Stimulated activated CD4-positive, alpha-beta T cell treated with anti-CD3 and anti-CD28 coated beads, Interleukin-2, amount 100 ng/mL, for 48 hours (primary cell): ENCODE measurements at regions not wholly inside any gene's neighbourhood (a gene's known extent, or its start where the extent isn't known, plus 50 kb on each side); places are given as distances from the start of the nearest gene placed in this dataset.
"Not testable (repeated sequence)": the region's sequence is repeated elsewhere in the genome, so short reads cannot be mapped to it uniquely, and the experiment has no call there.

Experiments used
- DNase-seq, 2 donors: peaks; one replicate each; pipeline ENCODE4 v3.0.0-alpha.2; 2020

DNA sequence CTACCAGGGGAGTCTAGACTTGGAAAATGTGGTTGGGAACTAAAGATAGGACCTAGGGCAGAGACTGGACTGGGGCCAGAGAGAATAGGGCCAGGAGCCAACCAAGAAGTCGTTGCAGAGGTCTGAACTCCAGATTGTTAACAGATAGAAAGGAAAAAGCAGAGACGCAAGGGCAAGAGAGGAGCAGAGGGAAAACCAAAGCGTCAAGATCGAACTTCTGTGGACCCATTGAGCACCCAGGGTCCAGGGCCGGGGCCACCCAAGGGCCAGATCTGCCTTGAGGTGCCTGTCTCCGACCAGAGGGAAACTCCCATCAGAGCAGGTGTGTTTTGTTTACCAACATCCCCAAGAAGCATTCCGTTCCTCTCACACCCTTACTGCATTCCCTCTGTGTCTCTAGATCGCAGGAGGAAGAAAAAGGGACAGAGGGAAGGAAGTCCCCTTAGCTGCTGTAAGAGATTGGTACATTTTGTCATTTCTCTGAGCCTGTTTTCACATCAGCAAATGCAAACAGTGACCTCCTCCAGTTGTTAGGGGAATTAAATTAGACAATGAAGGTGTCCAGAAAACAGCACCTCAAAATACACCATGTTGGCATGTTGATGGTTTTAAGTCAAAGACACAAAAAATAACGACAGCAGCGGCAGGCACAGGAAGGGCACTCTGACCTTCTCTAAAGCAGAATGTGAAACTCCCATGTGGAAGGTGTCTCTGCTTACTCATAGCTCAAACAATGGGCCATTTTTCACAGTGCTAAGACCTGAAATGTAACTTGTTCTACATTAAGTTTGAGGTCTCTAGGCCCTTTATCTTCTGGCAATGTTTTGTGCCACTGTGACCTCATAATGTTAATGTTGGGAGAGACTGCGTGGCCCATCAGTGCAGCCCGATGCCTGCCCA, 105.8 kb upstream of the RAB4A start:
- no peak for DNase-seq

DNA sequence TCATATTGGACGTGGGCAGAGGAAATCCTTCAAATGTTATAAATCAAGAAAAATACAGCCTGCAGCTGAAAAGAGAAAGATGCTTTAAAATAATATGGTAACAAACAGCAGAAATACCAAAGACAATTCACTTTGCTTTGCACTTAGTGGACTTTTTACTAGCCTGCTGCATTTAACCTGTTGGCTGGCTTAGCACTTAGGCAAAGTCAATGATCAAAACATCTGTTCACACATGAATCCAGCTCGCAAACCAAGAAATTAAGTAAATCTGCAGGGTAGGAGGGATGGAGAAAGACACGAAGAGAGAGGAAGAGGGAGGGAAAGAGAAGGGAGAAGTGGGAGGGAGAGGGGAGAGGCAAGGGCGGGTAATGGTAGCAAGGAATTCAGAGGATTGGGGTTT, 103.6 kb upstream of the RAB4A start:
- DNase-seq = no peak

DNA sequence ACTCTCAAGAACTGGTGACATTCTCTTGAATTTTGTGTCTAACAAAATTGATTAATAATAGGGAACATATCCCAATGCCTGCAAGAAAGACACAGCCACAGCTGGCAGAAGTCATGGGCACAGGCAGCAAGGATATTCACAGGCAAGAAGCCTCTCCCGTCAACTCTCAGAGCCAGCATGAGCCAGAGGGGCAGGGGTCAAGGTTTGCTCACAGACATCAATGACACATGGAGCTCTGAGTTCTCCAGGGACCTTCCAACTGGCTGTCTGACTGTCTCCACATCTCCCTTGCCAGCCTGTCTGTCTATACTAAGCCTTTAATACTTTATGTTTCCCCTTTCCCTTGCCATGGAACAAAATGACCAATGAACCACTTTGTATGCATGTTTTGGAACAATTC, 101.5 kb upstream of the RAB4A start:
- no peak for DNase-seq

DNA sequence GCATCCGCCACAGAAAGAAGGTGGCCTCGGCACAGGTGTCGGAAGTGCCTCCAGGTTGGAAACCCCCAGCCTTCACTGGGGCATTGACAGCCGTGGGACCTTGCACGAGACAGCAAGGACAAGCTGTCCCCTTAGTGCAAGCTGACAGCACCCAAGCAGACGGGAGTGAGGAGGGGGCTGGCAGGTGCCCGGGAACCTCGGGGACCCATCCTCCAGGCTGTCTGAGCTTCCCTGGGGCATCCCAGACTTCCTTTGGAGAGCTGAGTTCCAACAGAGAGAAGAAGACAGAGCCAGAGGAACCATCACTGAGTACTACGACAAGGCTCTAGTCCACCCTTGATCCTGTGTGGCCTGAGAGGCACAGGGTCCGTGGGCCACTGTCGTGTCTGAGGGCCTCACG, 100.6 kb upstream of the RAB4A start:
- DNase-seq = no peak

DNA sequence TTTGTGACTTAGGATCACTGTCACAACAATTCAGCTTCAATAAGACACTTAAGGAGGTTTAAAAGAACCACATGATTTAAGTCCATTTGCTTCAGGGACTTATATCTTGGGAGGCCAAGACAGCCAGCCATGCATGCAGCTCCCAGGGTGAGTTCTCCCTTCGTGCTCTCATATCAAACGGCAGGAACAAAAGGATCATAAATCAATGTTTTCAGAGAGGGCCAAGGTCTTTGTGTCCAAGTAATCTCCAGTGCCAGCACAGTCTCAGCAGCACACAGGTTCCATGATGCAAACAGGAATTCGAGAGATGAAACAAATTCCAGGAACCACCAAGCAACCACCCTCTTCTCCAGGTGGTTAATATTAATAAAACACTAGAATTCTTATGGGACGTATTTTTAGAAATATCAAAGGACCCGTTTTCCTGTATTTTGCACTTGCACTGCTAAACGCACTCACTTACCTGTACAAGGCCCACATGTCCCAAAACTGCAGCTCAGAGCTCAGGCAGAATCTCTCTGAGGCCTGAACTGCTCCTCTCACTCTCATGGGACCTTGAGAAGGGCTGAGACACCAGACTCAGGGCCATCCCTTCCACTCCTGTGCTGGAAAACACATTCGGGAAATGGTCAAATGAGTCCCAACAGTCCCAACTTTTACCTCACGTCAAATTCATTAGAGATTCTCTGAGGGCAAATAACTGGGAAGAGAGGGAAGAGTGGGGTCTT, 100.0 kb upstream of the RAB4A start:
- DNase-seq = no peak

DNA sequence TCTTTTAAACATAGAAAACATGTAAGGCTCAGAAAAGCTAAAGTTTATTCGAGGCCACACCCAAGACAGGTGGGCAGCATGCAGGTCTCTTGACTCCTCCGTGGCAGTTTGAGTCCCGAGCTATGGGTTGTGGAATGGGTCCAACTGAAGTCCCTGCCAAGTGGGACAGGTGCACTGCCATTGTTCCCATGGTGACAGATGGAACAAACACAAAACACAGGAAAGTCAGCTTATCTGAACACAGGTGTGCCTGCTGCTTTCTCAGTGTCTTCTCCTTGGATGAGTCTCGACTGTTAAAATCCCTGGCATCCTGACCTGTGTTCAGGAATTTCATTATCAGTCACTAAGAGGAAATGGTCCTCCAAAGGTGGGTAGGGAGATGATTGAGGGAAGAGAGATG, 99.0 kb upstream of the RAB4A start:
- DNase-seq = no peak

DNA sequence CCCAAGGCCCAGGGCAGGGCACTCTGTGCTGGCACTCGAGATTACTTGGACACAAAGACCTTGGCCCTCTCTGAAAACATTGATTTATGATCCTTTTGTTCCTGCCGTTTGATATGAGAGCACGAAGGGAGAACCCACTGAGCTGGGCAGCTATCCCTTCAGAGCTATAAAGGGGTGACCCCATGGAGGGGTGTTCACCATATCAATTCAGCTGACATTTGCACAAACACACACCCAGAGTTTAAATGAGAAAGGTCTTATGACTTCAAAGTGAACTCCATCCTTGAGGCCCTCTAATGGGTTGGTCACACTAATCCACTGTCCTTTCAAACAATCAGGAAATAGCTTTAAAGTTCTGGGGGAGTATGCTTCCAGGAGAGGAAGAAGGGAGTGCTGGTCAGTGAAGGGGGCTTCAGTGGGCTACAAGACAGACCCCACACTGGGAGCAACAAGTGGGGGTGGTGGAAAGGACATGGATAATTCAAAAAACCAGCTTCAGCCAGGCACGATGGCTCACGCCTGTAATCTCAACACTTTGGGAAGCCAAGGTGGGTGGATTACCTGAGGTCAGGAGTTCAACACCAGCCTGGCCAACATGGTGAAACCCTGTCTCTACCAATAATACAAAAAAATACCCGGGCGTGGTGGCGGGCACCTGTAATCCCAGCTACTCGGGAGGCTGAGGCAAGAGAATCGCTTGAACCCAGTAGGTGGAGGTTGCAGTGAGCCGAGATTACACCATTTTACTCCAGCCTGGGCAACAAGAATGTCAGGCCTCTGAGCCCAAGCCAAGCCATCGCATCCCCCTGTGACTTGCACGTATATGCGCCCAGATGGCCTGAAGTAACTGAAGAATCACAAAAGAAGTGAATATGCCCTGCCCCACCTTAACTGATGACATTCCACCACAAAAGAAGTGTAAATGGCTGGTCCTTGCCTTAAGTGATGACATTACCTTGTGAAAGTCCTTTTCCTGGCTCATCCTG, 97.1 kb upstream of the RAB4A start:
- DNase-seq = not testable (repeated sequence)

DNA sequence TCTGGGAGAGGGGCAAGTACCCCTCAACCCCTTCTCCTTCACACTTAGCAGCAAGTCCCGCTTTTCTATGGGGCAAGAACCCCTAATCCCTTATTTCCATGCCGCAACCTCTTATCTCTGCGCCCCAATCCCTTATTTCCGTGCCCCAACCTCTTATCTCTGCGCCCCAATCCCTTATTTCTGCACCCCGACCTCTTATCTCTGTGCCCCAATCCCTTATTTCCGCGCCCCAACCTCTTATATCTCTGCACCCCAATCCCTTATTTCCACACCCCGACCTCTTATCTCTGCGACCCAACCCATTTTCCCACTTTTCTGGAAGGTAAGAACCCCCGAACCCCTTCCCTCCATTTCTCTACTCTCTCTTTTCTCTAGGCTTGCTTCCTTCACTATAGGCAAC, 95.6 kb upstream of the RAB4A start:
- DNase-seq = not testable (repeated sequence)

DNA sequence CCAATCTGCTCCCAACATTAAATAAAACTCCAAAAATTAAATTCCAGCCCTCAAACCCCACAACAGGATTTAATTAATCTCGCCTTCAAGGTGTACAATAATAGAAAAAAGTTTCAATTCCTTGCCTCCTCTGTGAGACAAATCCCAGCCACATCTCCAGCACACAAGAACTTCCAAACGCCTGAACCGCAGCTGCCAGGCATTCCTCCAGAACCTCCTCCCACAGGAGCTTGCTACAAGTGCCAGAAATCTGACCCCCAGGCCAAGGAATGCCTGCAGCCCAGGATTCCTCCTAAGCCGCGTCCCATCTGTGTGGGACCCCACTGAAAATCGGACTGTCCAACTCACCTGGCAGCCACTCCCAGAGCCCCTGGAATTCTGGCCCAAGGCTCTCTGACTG, 94.5 kb upstream of the RAB4A start:
- not testable (repeated sequence) for DNase-seq

DNA sequence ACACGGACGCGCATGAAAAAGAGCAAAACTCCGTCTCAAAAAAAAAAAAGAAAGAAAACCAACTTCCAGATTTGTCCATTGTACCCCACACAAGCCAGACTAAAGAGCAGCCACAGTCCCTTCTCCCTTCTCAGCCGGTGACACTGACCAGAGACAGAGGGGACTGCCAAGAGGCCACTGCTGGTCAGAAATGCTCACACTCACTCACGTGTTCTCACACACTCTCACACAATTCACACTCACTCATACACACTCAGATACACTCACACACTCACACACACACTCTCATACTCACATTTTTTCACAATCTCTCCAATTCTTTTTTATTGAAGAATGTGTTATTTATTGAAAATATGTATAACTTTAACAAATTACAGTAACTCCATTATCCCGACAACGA, 90.8 kb upstream of the RAB4A start:
- no peak for DNase-seq

DNA sequence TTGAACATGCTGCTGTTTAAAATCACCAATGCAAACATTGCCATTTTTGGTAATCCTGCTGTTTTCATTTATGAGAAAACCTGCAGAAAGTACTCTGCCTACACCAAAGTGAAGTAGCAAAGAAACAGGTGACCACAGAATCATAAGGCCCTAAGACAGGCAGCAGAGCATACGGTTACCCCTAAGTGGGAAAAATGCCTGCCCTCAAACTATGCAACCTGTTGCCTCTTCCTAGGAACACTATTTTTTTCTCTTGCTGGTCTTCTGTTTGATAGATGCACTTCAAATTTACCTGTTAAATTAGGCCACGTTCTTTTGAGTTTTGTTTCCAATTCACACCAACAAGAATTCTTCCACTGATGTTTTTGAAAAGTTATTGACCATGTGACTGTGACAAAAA, 89.5 kb upstream of the RAB4A start:
- no peak for DNase-seq

DNA sequence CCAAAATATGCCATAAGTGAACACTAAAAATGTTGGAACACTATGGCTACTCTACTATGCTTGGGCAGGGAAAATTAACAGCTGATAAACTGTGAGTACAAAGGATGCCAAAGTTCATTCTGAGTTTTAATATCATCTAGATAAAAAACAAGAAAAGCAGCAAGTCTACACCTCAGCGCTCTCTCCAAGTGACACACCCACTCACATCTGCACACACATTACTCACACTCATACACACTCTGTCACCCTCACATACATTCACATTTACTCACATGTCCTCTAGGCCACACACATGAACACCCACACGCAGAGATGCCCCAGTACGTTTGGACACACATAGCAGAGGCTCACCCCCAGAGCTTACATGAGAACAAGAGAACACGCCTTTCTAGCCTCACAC, 87.3 kb upstream of the RAB4A start:
- no peak for DNase-seq

DNA sequence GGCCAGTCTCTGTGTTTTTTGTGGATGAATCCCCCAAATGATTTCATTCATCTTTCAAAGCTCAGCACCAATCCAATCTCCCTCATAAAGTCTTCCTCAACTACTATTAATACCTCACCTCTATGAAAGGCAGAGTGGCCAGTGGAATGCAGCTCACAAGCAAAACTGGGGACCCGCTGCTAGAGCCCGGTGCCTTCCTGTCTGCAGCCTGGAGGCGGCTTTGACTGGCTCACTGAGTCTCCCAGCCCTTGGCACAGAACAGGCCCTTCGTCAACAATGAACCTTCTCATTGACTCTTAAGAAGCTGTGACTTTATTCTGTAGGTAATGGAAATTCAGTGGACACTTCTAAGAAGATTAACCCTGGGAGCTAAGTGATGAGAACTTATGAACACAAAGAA, 86.8 kb upstream of the RAB4A start:
- DNase-seq = no peak

DNA sequence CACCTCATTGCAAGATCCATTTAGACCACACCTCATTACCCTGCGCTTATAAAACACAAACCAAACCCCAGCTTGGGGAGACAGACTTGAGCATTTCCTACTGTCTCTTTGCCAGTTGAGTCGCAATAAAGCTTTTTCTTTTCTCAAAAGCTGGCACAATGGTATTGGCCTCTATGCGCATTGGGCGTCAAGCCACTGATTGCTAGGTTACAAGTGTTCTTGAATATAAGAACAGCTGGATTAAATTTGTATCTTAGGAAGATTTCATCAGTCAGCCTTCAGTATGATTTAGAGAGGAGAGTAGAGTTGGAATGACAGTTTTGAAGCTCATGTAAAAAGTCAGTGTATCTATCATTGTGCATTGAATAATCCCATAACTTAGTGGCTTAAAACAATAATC, 84.9 kb upstream of the RAB4A start:
- no peak for DNase-seq

DNA sequence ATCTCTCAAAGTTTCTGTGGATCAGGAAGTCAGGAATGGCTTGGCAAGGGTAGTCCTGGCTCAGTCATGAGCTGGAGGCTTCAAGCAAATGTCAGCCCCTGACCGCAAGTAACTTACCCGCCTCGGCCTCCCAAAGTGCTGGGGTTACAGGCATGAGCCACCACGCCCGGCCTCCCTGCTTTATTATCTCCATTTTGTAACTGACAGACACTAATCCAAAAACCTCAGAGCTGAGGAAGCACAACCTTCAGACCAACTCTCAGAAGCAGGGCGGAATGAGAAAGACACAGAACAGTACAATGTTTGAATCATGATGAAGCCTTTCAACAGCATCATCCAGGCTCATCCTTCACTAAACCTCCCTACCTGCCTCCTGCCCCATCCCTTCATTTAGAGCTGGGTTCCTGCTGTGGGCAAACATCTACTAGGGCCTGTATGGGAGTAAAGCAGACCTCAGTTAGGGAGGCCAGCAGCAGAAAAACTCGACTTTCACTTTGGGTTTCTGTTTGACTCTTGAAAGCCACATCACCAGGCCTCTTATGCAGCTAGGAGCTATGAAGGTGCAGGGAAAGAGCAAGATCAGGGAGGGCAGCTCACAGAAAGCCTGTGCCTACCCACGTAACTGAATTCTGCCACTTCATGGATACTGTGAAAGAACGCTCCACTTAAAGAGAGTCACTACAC, 84.4 kb upstream of the RAB4A start:
- DNase-seq = no peak

DNA sequence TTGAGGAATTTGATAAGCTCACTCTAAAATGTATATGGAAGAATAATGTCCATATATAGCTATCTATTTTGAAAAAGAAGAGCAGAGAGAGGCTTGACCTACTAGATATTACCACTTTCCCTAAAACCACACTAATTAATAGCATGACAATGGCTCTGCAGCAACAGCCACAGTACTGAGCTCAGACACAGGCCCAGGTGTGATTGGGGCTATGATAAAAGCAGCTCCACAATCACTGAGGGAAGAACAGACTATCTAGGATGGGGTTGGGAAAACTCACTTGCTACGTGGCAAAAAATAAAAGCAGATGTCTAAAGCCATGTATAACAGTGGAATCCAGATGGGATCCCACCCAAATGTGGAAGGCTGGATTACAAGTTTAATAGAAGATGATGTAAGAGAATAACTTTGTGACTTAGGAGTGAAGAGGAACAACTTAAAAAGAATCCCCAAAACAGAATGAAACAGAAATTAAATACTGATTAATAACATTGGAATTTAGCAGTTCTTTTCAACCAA, 80.8 kb upstream of the RAB4A start:
- DNase-seq = no peak

DNA sequence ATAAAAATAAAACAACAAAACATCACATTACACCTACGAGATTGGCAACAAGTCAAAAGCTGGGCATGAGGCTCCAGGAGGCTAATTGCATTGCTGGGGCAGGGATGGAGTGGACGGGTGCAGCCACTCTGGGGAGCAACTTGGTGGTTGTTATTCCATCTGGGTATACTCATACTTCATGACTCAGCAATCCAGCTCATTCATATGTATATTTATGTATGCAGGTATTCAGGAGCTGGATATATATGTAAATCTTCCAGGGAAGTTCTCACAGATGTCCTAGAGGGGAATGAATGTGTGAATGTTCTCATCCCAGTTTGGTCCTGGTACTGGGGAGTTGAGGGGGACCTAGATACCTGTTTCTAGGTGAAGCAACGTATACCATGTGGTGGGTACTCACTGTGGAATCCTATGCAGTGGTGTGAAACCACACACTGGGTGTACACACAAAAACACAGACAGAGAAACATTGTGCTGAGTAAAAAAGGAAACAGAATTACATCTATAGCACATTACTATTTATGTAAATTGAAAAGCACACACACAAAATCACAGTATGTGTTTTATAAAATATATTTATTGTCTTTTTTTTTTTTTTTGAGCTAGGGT, 79.7 kb upstream of the RAB4A start:
- no peak for DNase-seq

DNA sequence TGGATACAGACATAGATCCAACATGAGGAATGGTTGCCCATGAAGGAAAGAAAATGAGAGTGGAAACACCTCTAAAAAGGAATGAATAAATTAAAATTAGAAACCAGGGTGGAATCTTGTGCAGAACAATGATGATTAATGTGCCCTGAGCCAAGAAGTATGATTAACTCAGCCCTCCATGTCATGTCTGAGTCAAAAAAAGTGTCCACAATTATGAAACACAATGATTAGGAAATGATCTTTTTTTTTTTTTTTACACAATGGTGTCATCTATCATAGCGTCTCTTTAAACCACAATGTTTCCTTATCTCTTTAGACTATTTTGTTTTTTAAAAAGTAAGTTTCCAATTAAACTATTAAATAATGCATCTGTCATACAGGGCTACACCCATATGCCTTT, 78.9 kb upstream of the RAB4A start:
- no peak for DNase-seq

DNA sequence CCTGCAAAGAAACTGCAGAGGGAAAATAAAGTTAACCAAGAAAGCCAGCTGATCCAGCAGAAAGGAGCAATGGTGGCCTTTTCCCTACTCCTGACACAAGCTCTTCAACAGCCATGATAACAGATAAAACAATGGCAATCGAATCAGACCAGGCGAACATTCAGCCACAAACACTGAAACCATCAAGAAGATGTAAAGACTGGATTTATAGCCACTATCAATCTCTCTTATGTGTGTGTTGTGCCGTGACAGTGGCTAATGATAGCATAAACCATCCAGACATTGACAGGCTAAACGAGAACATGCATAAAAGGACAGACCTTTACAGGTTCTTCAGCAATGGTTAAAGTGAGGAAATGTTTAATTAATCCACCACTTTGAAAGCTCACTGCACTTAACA, 78.1 kb upstream of the RAB4A start:
- no peak for DNase-seq

DNA sequence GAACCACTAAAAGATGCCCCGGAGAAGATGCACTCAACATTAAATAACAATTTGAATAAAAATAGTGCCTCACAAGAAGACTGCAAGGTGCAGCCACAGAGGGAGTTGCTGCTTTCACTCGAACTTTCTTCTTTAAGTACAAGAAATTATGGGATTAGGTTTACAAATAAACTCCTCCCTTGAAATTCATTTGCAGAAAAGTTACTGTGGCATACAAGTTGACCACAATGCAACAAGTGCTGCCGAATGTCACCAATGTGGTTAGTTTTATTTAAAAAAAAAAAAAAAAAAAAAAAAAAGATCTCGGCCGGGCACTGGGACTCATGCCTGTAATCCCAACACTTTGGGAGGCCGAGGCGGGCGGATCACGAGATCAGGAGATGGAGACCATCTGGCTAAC, 76.8 kb upstream of the RAB4A start:
- DNase-seq = no peak

DNA sequence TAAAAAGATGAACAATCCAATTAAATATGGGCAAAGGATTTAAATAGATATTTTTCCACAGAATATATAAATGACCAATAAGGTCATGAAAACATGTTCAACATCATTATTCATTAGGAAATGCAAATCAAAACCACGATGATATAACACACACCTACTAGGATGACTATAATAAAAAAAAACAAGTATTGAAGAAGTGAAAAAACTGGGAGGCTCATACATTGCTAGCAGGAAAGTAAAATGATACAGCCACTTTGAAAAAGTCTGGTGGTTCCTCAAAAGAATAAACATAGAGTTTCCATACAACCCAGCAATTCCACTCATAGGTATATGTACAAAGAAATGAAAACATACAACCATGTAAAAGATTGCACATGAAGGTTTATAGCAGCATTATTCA, 75.7 kb upstream of the RAB4A start:
- no peak for DNase-seq
